ENCODE measurements at regions not wholly inside any gene's neighbourhood (a gene's known extent, or its start where the extent isn't known, plus 50 kb on each side); places are given as distances from the start of the nearest gene placed in this dataset.
A peak's percentile ranks its signal among the peaks of the same experiment; 100 is the strongest.

GRCh38 chr2:225164401-225165050, 122.3 kb upstream of the DOCK10 start:
- POLR2A ChIA-PET: no interaction called here
- CTCF ChIA-PET: no interaction called here
- no peaks in the 10 kb centered on the region for H3K9me3 Mint-ChIP-seq
- peaks cover 4% of the 10 kb centered on the region for H3K27me3 Mint-ChIP-seq
- H3K4me1 Mint-ChIP-seq: no peaks in the 10 kb centered on the region
- H3K27ac Mint-ChIP-seq: no peak overlapping the region
- no peak overlapping the region for H3K4me3 Mint-ChIP-seq
- no peaks in the 10 kb centered on the region for H3K36me3 Mint-ChIP-seq (ENCODE audit: low read depth)
- DNase-seq: no peak

- POLR2A ChIA-PET: no interaction called here
Observed at GRCh38 chr2:225158360-225158759, 116.1 kb upstream of the DOCK10 start.

GRCh38 chr2:225156853-225157451, 114.7 kb upstream of the DOCK10 start:
- H3K4me3 Mint-ChIP-seq: no peak overlapping the region
- DNase-seq: no peak
- CTCF ChIA-PET: no interaction called here
- no peaks in the 10 kb centered on the region for H3K9me3 Mint-ChIP-seq
- POLR2A ChIA-PET: no interaction called here
- H3K36me3 Mint-ChIP-seq (ENCODE audit: low read depth): no peaks in the 10 kb centered on the region
- H3K27ac Mint-ChIP-seq: no peak overlapping the region
- H3K4me1 Mint-ChIP-seq: no peaks in the 10 kb centered on the region
- H3K27me3 Mint-ChIP-seq: no peaks in the 10 kb centered on the region

More at GRCh38 chr2:225158360-225158759, 116.1 kb upstream of the DOCK10 start:
- DNase-seq: no peak
- Mint-ChIP-seq H3K27me3 (no peaks in the 10 kb centered on the region), H3K36me3 (ENCODE audit: low read depth) (no peaks in the 10 kb centered on the region), H3K4me1 (no peaks in the 10 kb centered on the region), H3K4me3 (no peak overlapping the region), H3K9me3 (no peaks in the 10 kb centered on the region), H3K27ac (no peak overlapping the region)
- CTCF ChIA-PET: interaction anchor here (0.7 kb wide), 1 partner anchor 19 kb away, joined by 6 read pairs; no protein-coding TSS in a partner anchor

- CTCF ChIA-PET: no interaction called here
- Mint-ChIP-seq H3K36me3 (ENCODE audit: low read depth) (no peaks in the 10 kb centered on the region), H3K27ac (no peak overlapping the region), H3K4me1 (no peaks in the 10 kb centered on the region), H3K27me3 (no peaks in the 10 kb centered on the region), H3K9me3 (peaks cover 3% of the 10 kb centered on the region), H3K4me3 (no peak overlapping the region)
- no peak for DNase-seq
- POLR2A ChIA-PET: no interaction called here
Observed at GRCh38 chr2:225140723-225141122, 98.5 kb upstream of the DOCK10 start.

GRCh38 chr2:225137971-225138370, 95.7 kb upstream of the DOCK10 start:
- CTCF ChIA-PET: no interaction called here
- Mint-ChIP-seq H3K4me3 (no peak overlapping the region), H3K4me1 (no peaks in the 10 kb centered on the region), H3K27ac (no peak overlapping the region), H3K27me3 (no peaks in the 10 kb centered on the region), H3K36me3 (ENCODE audit: low read depth) (no peaks in the 10 kb centered on the region), H3K9me3 (no peaks in the 10 kb centered on the region)
- no peak for DNase-seq
- POLR2A ChIA-PET: no interaction called here

- Mint-ChIP-seq H3K4me3 (no peak overlapping the region), H3K27ac (no peak overlapping the region), H3K27me3 (no peaks in the 10 kb centered on the region), H3K9me3 (no peaks in the 10 kb centered on the region), H3K36me3 (ENCODE audit: low read depth) (no peaks in the 10 kb centered on the region), H3K4me1 (no peaks in the 10 kb centered on the region)
- CTCF ChIA-PET: no interaction called here
- DNase-seq: no peak
- POLR2A ChIA-PET: no interaction called here
Observed at GRCh38 chr2:225136552-225136951, 94.3 kb upstream of the DOCK10 start.

- DNase-seq: no peak
- no peak overlapping the region for H3K27ac Mint-ChIP-seq
- H3K9me3 Mint-ChIP-seq: no peaks in the 10 kb centered on the region
- H3K36me3 Mint-ChIP-seq (ENCODE audit: low read depth): no peaks in the 10 kb centered on the region
- ChIA-PET POLR2A (no interaction called here), CTCF (no interaction called here)
- no peak overlapping the region for H3K4me3 Mint-ChIP-seq
- peaks cover 6% of the 10 kb centered on the region for H3K27me3 Mint-ChIP-seq
- H3K4me1 Mint-ChIP-seq: no peaks in the 10 kb centered on the region
Observed at GRCh38 chr2:225131898-225132297, 89.6 kb upstream of the DOCK10 start.

GRCh38 chr2:225130093-225130492, 87.8 kb upstream of the DOCK10 start:
- ChIA-PET CTCF (no interaction called here), POLR2A (no interaction called here)
- H3K27me3 Mint-ChIP-seq: peaks cover 8% of the 10 kb centered on the region
- no peaks in the 10 kb centered on the region for H3K4me1 Mint-ChIP-seq
- no peak overlapping the region for H3K27ac Mint-ChIP-seq
- no peaks in the 10 kb centered on the region for H3K9me3 Mint-ChIP-seq
- no peak for DNase-seq
- H3K36me3 Mint-ChIP-seq (ENCODE audit: low read depth): no peaks in the 10 kb centered on the region
- H3K4me3 Mint-ChIP-seq: no peak overlapping the region

- no peak for DNase-seq
- Mint-ChIP-seq H3K4me3 (no peak overlapping the region), H3K27me3 (peaks cover 8% of the 10 kb centered on the region), H3K9me3 (no peaks in the 10 kb centered on the region), H3K36me3 (ENCODE audit: low read depth) (no peaks in the 10 kb centered on the region), H3K27ac (no peak overlapping the region), H3K4me1 (no peaks in the 10 kb centered on the region)
- POLR2A ChIA-PET: no interaction called here
- CTCF ChIA-PET: no interaction called here
Observed at GRCh38 chr2:225124311-225125017, 82.2 kb upstream of the DOCK10 start.

GRCh38 chr2:225122583-225123486, 80.6 kb upstream of the DOCK10 start:
- Mint-ChIP-seq H3K9me3 (no peaks in the 10 kb centered on the region), H3K4me1 (no peaks in the 10 kb centered on the region), H3K27ac (no peak overlapping the region), H3K27me3 (peaks cover 8% of the 10 kb centered on the region), H3K36me3 (ENCODE audit: low read depth) (no peaks in the 10 kb centered on the region), H3K4me3 (no peak overlapping the region)
- POLR2A ChIA-PET: no interaction called here
- CTCF ChIA-PET: interaction anchor here (0.9 kb wide), 1 partner anchor 534 kb away, joined by 3 read pairs; no protein-coding TSS in a partner anchor
- DNase-seq: peak; percentile 21

GRCh38 chr2:225122007-225122406, 79.7 kb upstream of the DOCK10 start:
- Mint-ChIP-seq H3K9me3 (no peaks in the 10 kb centered on the region), H3K27me3 (peaks cover 2% of the 10 kb centered on the region), H3K4me1 (peaks cover 1% of the 10 kb centered on the region), H3K4me3 (no peak overlapping the region), H3K36me3 (ENCODE audit: low read depth) (no peaks in the 10 kb centered on the region), H3K27ac (no peak overlapping the region)
- ChIA-PET CTCF (interaction anchor here (0.9 to 1.4 kb wide), 2 partner anchors 535 to 539 kb away, joined by 3 to 4 read pairs; no protein-coding TSS in a partner anchor), POLR2A (no interaction called here)
- no peak for DNase-seq

- ChIA-PET CTCF (no interaction called here), POLR2A (no interaction called here)
Observed at GRCh38 chr2:225120186-225120585, 77.9 kb upstream of the DOCK10 start.

More at GRCh38 chr2:225120186-225120585, 77.9 kb upstream of the DOCK10 start:
- no peak overlapping the region for H3K4me3 Mint-ChIP-seq
- DNase-seq: no peak
- H3K4me1 Mint-ChIP-seq: peaks cover 2% of the 10 kb centered on the region
- H3K36me3 Mint-ChIP-seq (ENCODE audit: low read depth): no peaks in the 10 kb centered on the region
- no peak overlapping the region for H3K27ac Mint-ChIP-seq
- no peaks in the 10 kb centered on the region for H3K27me3 Mint-ChIP-seq
- peaks cover 2% of the 10 kb centered on the region for H3K9me3 Mint-ChIP-seq
